ENCODE measurements at regions not wholly inside any gene's neighbourhood (a gene's known extent, or its start where the extent isn't known, plus 50 kb on each side); places are given as distances from the start of the nearest gene placed in this dataset.
A peak's percentile ranks its signal among the peaks of the same experiment; 100 is the strongest.

- intact Hi-C loops (cut with DNase I), result no loop called here
- Histone ChIP-seq H3K27me3 (no peaks in the 10 kb centered on the region), H3K36me3 (no peaks in the 10 kb centered on the region), H3K9me3 (no peaks in the 10 kb centered on the region), H3K4me3 (no peak overlapping the region), H3K27ac (no peak overlapping the region), H3K4me1 (no peaks in the 10 kb centered on the region)
- 42% methylated on average over 4 of the region's 4 CpGs for WGBS (ENCODE audit: insufficient coverage, low coverage, low lambda C conversion rate, missing lambda C conversion rate)
- no peak for DNase-seq
- no peak for ATAC-seq
- no peak for TF ChIP-seq CTCF (IDR thresholded peaks at IDR 0.05)
These were observed 373.5 kb downstream of the KCNJ2 start for GRCh38 chr17:70542876-70543275.

- Histone ChIP-seq H3K4me3 (no peak overlapping the region), H3K4me1 (no peaks in the 10 kb centered on the region), H3K36me3 (no peaks in the 10 kb centered on the region), H3K27ac (no peak overlapping the region), H3K27me3 (no peaks in the 10 kb centered on the region), H3K9me3 (no peaks in the 10 kb centered on the region)
- no peak for TF ChIP-seq POLR2A (IDR thresholded peaks at IDR 0.05)
- no peak for TF ChIP-seq CTCF (IDR thresholded peaks at IDR 0.05)
- intact Hi-C loops (cut with DNase I), result no loop called here
- ATAC-seq (no peak), DNase-seq (no peak)
- WGBS (ENCODE audit: insufficient coverage, low coverage, low lambda C conversion rate, missing lambda C conversion rate), result 78% methylated on average over 1 of the region's 1 CpG
These were observed 375.0 kb downstream of the KCNJ2 start for GRCh38 chr17:70544317-70544716.

DNA sequence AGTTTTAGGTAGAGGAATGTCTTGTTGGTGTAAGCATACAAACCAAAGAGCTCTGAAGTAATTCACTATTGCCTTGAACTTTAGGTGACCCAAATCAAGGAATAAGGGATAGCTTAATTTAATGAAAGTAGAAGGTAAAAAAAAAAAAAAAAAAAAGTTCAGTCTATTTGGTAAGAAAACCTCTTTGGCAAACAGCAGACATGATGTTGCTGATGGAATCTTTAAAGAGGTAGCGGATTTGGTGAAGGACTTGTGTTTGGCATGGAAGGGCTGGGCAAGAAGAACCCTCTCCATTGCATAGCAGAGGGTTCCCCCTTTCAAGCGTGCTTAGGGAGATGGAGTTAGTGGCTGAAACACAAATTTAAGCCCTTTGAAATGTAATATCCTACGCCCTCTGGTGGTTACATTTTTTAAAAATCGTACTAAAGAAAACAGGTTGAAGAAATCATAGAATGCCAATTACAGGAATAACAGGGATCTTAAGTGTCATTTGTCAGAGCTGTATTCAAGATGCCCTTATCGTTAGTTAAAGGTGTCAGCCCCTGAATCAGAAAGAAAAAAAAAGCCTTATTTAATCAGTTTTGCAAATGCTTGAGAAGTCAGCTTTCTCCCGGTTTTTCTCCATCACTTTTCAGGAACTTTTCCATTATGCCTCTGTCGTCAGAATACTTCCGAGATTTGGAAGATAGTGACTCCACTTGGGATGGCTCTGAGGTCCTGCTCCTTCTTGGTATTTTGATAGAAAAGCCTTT is 383.1 kb downstream of the KCNJ2 start:
- DNase-seq (no peak), ATAC-seq (peak; percentile 58 to 76 (median 67))
- TF ChIP-seq POLR2A (IDR thresholded peaks at IDR 0.05) (no peak), CTCF (IDR thresholded peaks at IDR 0.05) (peak; percentile 47 to 62 (median 54))
- Histone ChIP-seq H3K36me3 (no peaks in the 10 kb centered on the region), H3K4me1 (no peaks in the 10 kb centered on the region), H3K27me3 (no peaks in the 10 kb centered on the region), H3K4me3 (no peak overlapping the region), H3K27ac (no peak overlapping the region), H3K9me3 (no peaks in the 10 kb centered on the region)
- 16% methylated on average over 8 of the region's 8 CpGs for WGBS (ENCODE audit: insufficient coverage, low coverage, low lambda C conversion rate, missing lambda C conversion rate)
- intact Hi-C loops (cut with DNase I), result no loop called here

DNA sequence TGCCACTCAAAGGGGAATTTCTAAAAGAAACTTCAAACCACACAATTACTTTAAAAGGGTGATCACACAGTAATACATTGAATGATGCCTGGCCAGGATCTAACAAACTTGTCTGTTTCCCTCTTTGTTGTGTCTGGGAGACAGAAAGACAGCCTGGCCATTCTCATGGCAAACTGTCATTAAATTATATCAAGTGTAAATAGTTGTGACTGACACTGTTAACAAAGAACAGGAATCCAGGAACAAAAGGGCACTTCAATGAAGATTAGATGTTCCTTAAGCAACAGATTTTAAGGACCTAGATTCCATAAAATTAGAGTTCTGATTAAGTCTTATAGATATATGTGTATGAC is 383.6 kb downstream of the KCNJ2 start:
- H3K9me3 ChIP-seq, result no peaks in the 10 kb centered on the region
- H3K27ac ChIP-seq, result no peak overlapping the region
- TF ChIP-seq POLR2A (IDR thresholded peaks at IDR 0.05) (no peak), CTCF (IDR thresholded peaks at IDR 0.05) (no peak)
- no peak for DNase-seq
- no peak for ATAC-seq
- H3K36me3 ChIP-seq, result no peaks in the 10 kb centered on the region
- no peak overlapping the region for H3K4me3 ChIP-seq
- no peaks in the 10 kb centered on the region for H3K4me1 ChIP-seq
- intact Hi-C loops (cut with DNase I), result no loop called here
- no peaks in the 10 kb centered on the region for H3K27me3 ChIP-seq

DNA sequence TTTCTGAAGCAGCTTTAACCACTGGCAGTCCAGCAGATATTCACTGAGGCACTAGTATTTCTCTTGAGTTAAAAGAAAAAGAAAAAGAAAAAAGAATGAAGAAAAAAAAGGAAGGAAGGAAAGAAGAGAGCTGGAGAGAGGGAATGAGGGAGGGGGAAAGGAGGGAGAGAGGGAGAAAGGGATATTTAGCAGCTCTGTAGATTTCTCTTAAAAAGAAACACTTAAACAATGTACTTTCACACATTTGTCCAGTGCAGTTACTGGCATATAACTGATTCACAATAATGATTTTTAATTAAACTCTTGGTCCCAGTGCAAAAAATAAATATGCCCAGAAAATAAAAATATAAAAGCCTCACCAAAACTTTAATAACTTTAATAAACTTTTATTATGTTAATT is 386.4 kb downstream of the KCNJ2 start:
- Histone ChIP-seq H3K27ac (no peak overlapping the region), H3K4me1 (no peaks in the 10 kb centered on the region), H3K27me3 (no peaks in the 10 kb centered on the region), H3K9me3 (no peaks in the 10 kb centered on the region), H3K36me3 (no peaks in the 10 kb centered on the region), H3K4me3 (no peak overlapping the region)
- no peak for ATAC-seq
- no peak for TF ChIP-seq CTCF (IDR thresholded peaks at IDR 0.05)
- no peak for TF ChIP-seq POLR2A (IDR thresholded peaks at IDR 0.05)
- intact Hi-C loops (cut with DNase I), result no loop called here
- no peak for DNase-seq
